Endothelial cell of hepatic sinusoid (primary cell): ENCODE measurements at regions not wholly inside any gene's neighbourhood (a gene's known extent, or its start where the extent isn't known, plus 50 kb on each side); places are given as distances from the start of the nearest gene placed in this dataset.
"Not testable (repeated sequence)": the region's sequence is repeated elsewhere in the genome, so short reads cannot be mapped to it uniquely, and the experiment has no call there.

Experiments used
- in situ Hi-C: cut with HindIII; loops from 2 replicates; pipeline ENCODE4 v1.10.0; 2017; ENCODE audit warnings: low sequenced_read_pairs

- in situ Hi-C loops = no loop called here
Measured at GRCh38 chr14:82872494-82872893, 1338.8 kb upstream of the SEL1L start.

- in situ Hi-C loops = no loop called here
Measured at GRCh38 chr14:82878951-82879350, 1345.3 kb upstream of the SEL1L start.

- in situ Hi-C loops = no loop called here
Measured at GRCh38 chr14:82879949-82880535, 1346.4 kb upstream of the SEL1L start.

GRCh38 chr14:82886670-82887069 lies 1353.0 kb upstream of the SEL1L start:
- in situ Hi-C loops = no loop called here

- in situ Hi-C loops = no loop called here
Measured at GRCh38 chr14:82889701-82890100, 1356.0 kb upstream of the SEL1L start.

GRCh38 chr14:82896476-82896875 lies 1362.8 kb upstream of the SEL1L start:
- in situ Hi-C loops = no loop called here

- in situ Hi-C loops = no loop called here
Measured at GRCh38 chr14:82897469-82898308, 1364.0 kb upstream of the SEL1L start.

GRCh38 chr14:82905762-82906161 lies 1372.1 kb upstream of the SEL1L start:
- in situ Hi-C loops = no loop called here

GRCh38 chr14:82911930-82912329 lies 1378.3 kb upstream of the SEL1L start:
- in situ Hi-C loops = loop anchor here (5.0 kb wide), 1 partner anchor 105 kb away; no protein-coding TSS in a partner anchor

GRCh38 chr14:82913396-82913795 lies 1379.7 kb upstream of the SEL1L start:
- in situ Hi-C loops = loop anchor here (5.0 kb wide), 1 partner anchor 104 kb away; no protein-coding TSS in a partner anchor

GRCh38 chr14:82915381-82915780 lies 1381.7 kb upstream of the SEL1L start:
- in situ Hi-C loops = no loop called here

- in situ Hi-C loops = no loop called here
Measured at GRCh38 chr14:82935691-82936090, 1402.0 kb upstream of the SEL1L start.

- in situ Hi-C loops = no loop called here
Measured at GRCh38 chr14:82951171-82951570, 1417.5 kb upstream of the SEL1L start.

GRCh38 chr14:82963756-82964155 lies 1430.1 kb upstream of the SEL1L start:
- in situ Hi-C loops = no loop called here

- in situ Hi-C loops = no loop called here
Measured at GRCh38 chr14:82987502-82988124, 1454.0 kb upstream of the SEL1L start.

GRCh38 chr14:82994547-82994946 lies 1460.9 kb upstream of the SEL1L start:
- in situ Hi-C loops = not testable (repeated sequence)

GRCh38 chr14:82999802-83000201 lies 1466.1 kb upstream of the SEL1L start:
- in situ Hi-C loops = no loop called here

- in situ Hi-C loops = no loop called here
Measured at GRCh38 chr14:83004456-83005006, 1470.9 kb upstream of the SEL1L start.

- in situ Hi-C loops = no loop called here
Measured at GRCh38 chr14:83006121-83006670, 1472.5 kb upstream of the SEL1L start.

- in situ Hi-C loops = not testable (repeated sequence)
Measured at GRCh38 chr14:83007052-83007451, 1473.4 kb upstream of the SEL1L start.

GRCh38 chr14:83007641-83008225 lies 1474.1 kb upstream of the SEL1L start:
- in situ Hi-C loops = no loop called here
